ENCODE measurements at regions not wholly inside any gene's neighbourhood (a gene's known extent, or its start where the extent isn't known, plus 50 kb on each side); places are given as distances from the start of the nearest gene placed in this dataset.
"Not testable (repeated sequence)": the region's sequence is repeated elsewhere in the genome, so short reads cannot be mapped to it uniquely, and the experiment has no call there.

- DNase-seq: no peak
Measured at GRCh38 chr10:70991140-70992124, 103.1 kb upstream of the PCBD1 start.

GRCh38 chr10:70992436-70992835, 104.1 kb upstream of the PCBD1 start:
- DNase-seq: no peak

GRCh38 chr10:70993051-70993450, 104.7 kb upstream of the PCBD1 start:
- DNase-seq: no peak

GRCh38 chr10:70996549-70996948, 108.2 kb upstream of the PCBD1 start:
- no peak for DNase-seq

- DNase-seq: no peak
Measured at GRCh38 chr10:70997236-70997635, 108.9 kb upstream of the PCBD1 start.

GRCh38 chr10:70998086-70998485, 109.7 kb upstream of the PCBD1 start:
- DNase-seq: no peak

- no peak for DNase-seq
Measured at GRCh38 chr10:71001470-71001869, 113.1 kb upstream of the PCBD1 start.

GRCh38 chr10:71004176-71005075, 116.1 kb upstream of the PCBD1 start:
- DNase-seq: no peak

GRCh38 chr10:71005337-71006305, 117.3 kb upstream of the PCBD1 start:
- no peak for DNase-seq

- DNase-seq: no peak
Measured at GRCh38 chr10:71006506-71006905, 118.1 kb upstream of the PCBD1 start.

GRCh38 chr10:71007516-71007915, 119.2 kb upstream of the PCBD1 start:
- no peak for DNase-seq

GRCh38 chr10:71008150-71008549, 119.8 kb upstream of the PCBD1 start:
- no peak for DNase-seq

- DNase-seq: peak; percentile 82
Measured at GRCh38 chr10:71009126-71009525, 120.8 kb upstream of the PCBD1 start.

- no peak for DNase-seq
Measured at GRCh38 chr10:71010730-71011129, 122.4 kb upstream of the PCBD1 start.

- DNase-seq: no peak
Measured at GRCh38 chr10:71011141-71011540, 122.8 kb upstream of the PCBD1 start.

GRCh38 chr10:71014021-71014805, 125.8 kb upstream of the PCBD1 start:
- no peak for DNase-seq

- no peak for DNase-seq
Measured at GRCh38 chr10:71015674-71016073, 127.3 kb upstream of the PCBD1 start.

GRCh38 chr10:71020061-71020460, 131.7 kb upstream of the PCBD1 start:
- DNase-seq: not testable (repeated sequence)

GRCh38 chr10:71021402-71021801, 133.0 kb upstream of the PCBD1 start:
- DNase-seq: no peak

- DNase-seq: no peak
Measured at GRCh38 chr10:71023704-71024283, 135.4 kb upstream of the PCBD1 start.

GRCh38 chr10:71024490-71024889, 136.1 kb upstream of the PCBD1 start:
- DNase-seq: no peak

All from NCI-H2171 treated with DMSO at 0.1 percent for 48 hours (cell line).